HG03159 (cell line): ENCODE measurements at regions not wholly inside any gene's neighbourhood (a gene's known extent, or its start where the extent isn't known, plus 50 kb on each side); places are given as distances from the start of the nearest gene placed in this dataset.

Experiments used
- ATAC-seq: cut with Tn5 transposase; IDR thresholded peaks from one replicate; pipeline ENCODE4 v1.9.1; 2021; ENCODE audit warnings: mild to moderate bottlenecking, moderate library complexity; ENCODE audit not compliant: unreplicated experiment

GRCh38 chr13:106858903-106859532 is 291.1 kb upstream of the ARGLU1 start:
- ATAC-seq: no peak

DNA sequence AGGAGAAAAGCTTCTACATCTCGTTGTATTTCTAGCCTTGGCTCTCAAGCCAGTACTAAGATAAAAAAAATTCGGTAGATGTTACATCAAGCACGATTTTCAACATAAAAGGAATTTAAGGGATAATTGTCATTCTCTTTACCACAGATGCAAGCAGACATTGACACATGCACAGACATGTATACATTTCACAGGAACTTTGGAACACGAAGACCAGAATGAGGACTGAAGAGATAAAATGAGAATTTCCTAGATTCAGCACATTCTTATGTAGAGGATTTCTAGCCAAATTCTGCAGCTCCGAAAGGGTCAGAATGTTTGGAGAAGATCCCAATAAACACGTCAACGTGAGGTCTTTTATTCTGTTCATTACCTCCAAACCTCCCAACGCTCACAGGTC is 284.5 kb upstream of the ARGLU1 start:
- ATAC-seq: no peak

GRCh38 chr13:106850973-106851650 is 283.2 kb upstream of the ARGLU1 start:
- ATAC-seq: no peak

DNA sequence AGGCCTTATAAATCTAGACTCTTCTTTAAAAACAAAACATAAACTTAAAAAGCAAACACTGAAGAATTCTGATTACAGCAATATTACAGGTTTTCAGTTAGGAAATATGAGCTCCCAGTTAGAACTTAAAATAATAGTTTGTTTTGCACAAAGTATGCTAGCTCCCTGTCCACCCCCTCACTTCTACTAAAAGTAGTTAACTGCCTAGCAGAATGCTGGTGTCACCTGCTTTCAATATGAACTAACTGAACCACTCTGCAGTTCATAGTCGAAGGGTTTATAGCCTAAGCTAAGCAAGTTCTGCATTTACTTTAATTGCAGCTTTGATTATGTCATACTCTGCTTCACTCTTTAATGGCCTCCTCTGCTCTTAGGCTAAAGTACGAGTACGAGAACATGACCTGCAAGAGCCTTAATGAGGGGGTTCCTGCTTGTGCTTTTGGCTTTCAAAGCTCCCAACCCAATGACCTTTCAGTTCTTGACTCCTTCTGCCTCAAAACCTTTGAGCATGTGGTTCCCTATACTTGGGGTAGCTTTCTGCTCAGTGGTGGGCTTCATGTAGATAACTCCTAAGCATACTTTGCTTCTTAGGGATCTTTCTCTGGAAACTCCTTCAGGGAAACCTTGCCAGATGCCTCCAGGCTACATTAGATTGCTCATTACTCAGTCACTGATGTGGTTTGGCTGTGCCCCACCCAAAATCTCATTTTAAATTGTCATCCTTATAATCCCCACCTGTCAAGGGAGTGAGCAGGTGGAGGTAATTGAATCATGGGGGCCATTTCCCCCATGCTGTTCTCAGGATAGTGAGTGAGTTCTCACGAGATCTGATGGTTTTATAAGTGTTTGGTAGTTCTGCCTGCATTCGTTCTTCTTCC is 278.9 kb upstream of the ARGLU1 start:
- no peak for ATAC-seq

- ATAC-seq: no peak
These were observed 268.4 kb upstream of the ARGLU1 start for GRCh38 chr13:106836186-106836802.

DNA sequence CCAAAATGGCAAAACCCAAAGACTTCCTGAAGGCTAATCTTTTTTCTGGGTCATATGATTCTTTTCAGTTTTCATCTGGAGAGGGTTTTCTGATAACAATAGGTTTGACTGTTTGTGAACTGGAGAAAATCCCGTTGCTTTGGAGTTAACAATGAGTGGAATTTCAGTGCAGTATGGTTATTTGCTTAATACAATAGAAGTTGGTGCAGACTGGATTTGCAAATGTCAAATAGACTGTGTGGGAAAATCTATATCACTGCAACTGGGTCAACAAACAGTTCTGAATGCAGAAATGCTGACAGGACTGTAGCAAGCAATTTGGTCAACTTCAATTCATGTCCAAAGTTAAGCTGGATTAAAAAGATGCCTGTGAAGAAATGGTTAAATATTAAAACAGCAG is 267.5 kb upstream of the ARGLU1 start:
- ATAC-seq: no peak

DNA sequence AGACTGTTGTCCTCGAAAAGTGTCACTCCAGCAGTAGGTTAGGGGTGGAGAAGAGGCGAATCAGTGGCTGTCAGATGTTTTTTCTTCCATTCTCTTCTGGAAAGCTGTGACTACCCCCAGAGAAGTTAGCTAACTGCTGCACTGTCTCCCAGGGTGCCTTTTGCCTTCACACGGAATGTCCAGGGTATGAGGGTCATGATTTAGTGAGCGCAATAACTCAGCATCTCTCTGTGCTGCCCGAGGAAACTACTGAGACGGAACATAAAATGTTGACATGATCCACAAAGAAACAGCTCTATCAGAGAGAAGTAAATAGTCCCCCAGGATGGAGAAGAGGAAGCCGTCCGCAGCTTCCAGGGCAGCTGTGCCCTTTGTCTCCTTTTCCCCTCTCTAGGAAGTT is 254.0 kb upstream of the ARGLU1 start:
- ATAC-seq: no peak

DNA sequence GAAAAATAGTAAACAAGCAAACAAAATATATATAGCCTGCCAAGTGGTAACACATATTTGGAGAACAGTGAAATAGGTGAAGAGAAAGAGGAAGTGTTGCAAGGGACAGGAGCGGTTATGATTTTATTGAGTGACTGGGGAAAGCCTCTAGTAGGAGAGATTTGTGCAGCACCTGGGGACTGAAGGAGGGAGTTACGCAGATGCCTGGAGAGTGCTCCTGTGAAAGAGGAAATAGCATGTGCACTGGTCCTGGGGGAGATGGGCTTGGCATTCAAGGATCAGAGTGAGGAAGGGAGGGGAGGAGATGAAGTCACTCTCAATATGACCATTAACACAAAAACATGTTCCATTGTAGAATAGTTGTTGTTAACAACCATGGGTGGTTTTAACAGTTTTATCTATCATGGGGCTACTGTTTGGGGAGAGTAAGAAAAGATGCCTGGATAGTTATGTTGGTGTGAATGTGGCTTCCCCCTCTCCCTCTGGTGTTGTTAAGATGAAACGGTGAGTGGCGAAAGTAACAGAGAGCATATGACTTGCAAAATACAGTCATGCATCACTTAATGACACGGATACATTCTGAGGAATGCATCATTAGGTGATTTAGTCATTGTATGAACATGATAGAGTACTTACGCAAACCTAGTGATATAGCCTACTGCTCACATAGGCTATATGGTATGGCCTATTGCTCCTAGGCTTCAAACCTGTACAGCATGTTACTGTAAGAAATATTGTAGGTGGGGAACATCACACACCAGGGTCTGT is 251.7 kb upstream of the ARGLU1 start:
- no peak for ATAC-seq

DNA sequence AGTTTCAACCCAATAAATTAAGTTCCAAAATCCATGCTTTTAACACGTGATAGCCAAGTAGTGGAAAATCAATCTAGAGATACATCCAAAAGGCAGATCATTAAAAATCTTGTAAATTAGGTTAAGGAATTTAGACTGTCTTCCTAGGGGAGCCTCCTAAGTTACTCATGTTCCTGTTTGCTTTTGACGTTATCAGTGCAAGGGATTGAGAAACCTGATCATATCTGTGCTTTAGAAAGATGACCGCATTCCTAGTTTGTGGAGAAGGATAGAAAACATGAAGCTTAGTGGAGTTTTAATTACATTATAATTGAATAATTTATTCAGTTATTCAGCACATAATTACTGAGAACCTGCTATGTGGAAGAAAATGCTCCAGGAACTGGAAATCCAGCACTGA is 251.0 kb upstream of the ARGLU1 start:
- no peak for ATAC-seq

DNA sequence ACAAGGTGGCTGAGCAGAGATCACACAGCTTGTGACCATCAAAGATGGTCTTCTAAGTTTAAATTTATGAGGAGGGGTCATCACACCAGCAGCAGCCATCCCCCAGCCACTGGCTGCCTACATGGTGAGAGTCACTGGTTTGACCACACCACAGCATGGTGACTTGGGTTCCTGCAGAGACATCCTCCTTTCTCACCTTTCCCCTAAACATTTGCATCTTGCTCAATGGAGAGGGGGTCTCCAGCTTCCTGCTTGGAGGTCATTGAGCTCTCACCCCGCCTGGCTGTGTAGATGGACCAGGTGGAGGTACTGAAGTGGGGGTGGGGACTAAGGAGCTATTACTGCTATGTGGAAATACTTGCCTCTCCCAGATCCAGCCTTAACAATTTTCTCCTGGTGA is 247.6 kb upstream of the ARGLU1 start:
- no peak for ATAC-seq

DNA sequence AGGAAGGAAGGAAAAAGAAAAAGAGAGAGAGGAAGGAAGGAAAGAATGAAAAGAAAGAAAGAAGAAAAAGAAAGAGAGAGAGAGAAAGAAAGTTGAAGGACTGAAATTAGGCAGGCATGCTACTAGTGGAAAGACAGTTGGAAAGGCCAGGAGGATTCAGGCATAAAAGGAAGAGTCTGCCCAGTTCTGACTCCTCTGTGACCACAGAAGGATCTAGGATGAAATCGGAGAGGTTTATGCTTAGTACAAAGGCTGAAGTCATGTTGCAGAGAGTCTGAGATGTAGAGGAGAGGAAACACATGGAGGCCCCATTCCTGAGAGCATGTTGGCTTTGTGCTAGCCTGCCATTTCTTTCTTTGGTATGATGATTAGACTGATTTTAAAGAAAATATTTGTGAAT is 246.5 kb upstream of the ARGLU1 start:
- ATAC-seq: no peak

GRCh38 chr13:106810069-106810468 is 242.1 kb upstream of the ARGLU1 start:
- no peak for ATAC-seq

DNA sequence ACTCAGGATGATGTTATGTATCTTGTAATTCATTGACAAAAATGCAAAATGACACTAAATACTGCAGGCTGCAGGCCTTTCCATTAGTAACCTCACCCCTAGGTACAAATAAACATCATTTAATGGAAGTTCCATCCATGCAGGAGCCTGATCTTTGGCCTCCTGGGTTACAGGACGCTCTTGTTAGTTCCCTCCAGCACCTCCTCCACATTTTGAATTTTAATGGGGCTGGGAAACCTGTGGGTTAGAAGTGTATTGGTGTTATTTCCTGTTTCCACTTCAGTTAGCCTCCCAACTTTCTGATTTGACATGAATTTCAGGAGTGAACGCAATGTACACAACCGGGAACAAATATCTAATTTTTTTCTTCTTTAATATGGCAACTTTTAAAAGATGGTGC is 237.1 kb upstream of the ARGLU1 start:
- ATAC-seq: no peak

DNA sequence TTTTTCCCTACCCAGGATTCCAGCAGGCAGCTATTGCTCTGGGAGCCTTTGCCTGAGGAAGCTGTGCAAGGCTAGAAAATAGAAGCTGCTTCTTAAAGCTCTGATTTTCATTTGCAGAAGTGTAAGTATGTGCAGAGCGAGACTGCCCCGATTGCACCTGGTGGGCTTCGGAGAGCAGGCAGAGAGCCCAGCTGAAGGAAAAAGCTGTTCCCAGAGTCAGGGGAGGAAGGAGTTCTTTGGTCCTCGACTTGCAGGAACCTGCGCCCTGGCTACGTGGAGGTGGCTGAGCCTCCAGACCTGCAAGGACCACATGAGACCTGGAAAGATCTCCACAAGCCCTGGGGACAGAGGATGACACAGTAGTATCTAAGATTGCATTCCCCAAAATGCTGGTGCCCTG is 235.0 kb upstream of the ARGLU1 start:
- no peak for ATAC-seq

- no peak for ATAC-seq
These were observed 231.9 kb upstream of the ARGLU1 start for GRCh38 chr13:106799781-106800335.

DNA sequence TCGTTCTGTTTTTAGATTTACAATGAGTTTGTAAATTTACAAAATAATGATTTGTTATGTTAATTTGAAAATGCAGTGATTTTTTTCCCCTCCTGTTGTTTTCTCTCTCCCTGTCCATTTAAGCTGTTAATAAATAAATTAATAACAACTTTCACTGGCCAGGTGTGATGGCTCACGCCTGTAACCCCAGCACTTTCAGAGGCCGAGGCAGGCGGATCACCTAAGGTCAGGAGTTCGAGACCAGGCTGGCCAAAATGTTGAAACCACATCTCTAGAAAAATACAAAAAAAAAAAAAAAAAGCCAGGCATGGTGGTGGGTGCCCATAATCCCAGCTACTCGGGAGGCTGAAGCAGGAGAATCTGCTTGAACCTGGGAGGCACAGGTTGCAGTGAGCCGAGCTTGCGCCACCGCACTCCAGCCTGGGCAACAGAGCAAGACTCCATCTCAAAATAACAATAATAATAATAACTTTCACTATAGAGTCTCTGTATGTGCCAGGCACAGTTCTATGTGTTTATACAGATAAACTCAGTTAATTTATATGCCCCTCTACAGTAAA is 229.2 kb upstream of the ARGLU1 start:
- no peak for ATAC-seq

DNA sequence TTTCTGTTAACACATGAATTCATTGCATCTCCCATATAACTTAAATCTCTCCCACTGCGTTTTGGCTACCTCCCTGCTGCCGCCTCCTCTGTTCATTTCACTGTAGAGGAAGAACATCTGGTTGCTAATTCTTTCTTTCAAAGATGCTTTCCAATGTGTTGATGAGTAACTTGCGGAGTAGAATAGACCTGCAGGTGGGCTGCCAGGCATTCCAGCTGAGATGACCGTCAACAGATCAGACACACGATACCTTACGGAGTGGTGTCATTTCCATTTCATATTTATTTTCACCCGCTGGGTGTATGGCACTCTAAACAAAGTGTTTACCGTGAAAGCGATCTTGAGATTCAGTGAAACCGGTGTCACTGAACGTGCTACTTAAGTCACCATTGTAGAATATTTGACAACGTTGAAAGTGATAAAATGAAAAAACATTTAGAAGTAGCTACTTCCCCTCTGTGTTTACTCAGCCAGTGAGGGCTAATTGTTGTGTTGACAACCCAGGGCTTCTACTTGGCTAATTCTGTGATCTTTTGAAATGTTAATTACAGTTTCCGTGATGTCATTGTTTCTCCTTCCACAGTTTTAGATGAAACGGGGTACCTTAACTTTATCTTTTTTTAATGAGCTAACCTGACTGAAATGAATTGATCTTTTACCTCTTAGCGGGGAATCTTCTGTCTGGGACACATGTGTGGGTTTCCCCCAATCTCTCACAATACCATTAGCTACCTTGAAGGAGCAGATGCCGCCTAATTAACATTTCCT is 228.5 kb upstream of the ARGLU1 start:
- no peak for ATAC-seq

DNA sequence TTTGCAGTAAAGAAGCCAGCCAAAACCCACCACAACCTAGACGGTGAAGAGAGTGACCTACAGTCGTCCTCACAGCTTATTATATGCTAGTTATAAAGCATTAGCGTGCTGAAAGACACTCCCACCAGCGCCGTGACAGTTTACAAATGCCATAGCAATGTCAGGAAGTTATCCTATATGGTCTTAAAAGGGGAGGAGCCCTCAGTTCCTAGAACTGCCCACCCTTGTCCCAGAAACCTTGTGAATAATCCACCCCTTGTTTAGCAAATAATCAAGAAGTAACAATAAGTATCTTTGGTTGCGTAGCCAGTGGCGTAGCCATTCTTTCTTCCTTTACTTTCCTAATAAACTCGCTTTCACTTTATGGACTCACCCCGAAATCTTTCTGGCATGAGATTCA is 227.9 kb upstream of the ARGLU1 start:
- ATAC-seq: no peak

DNA sequence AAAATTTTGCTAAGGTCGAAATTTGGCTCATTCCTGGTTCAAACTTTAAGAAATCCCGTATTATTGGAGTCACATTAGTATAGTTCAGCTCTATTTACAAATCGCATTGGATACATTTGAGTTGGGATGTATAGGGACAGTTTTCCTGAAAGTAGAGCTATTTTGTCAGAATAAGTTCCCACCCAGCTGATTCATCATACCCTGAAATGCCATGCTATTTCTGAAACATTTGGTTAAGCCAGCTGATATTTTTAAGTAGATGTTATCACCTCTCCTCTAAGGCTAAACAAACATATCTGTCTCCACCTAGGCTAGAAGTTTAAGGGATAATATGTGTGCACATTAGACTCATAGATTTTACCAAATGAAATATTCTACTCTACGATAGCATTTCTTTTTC is 226.2 kb upstream of the ARGLU1 start:
- ATAC-seq: no peak
